Glutamatergic neuron (in vitro differentiated cells): ENCODE measurements at regions not wholly inside any gene's neighbourhood (a gene's known extent, or its start where the extent isn't known, plus 50 kb on each side); places are given as distances from the start of the nearest gene placed in this dataset.
"Not testable (repeated sequence)": the region's sequence is repeated elsewhere in the genome, so short reads cannot be mapped to it uniquely, and the experiment has no call there.

Source experiments
- DNase-seq: peaks from one replicate; pipeline ENCODE4 v3.0.0; 2022
- H3K27ac Mint-ChIP-seq: one replicate; pipeline ENCODE4 v1.8.0; 2020; ENCODE audit warnings: mild to moderate bottlenecking, mixed read lengths, inconsistent platforms; ENCODE audit not compliant: unreplicated experiment
- H3K27me3 Mint-ChIP-seq: one replicate; pipeline ENCODE4 v1.8.0; 2020; ENCODE audit warnings: mild to moderate bottlenecking, moderate library complexity, mixed read lengths, inconsistent platforms; ENCODE audit not compliant: unreplicated experiment
- H3K36me3 Mint-ChIP-seq: one replicate; pipeline ENCODE4 v1.8.0; 2020; ENCODE audit warnings: mild to moderate bottlenecking, mixed read lengths, inconsistent platforms; ENCODE audit not compliant: unreplicated experiment
- H3K4me1 Mint-ChIP-seq: one replicate; pipeline ENCODE4 v1.8.0; 2020; ENCODE audit warnings: mild to moderate bottlenecking, low read depth, mixed read lengths, inconsistent platforms; ENCODE audit not compliant: unreplicated experiment
- H3K4me3 Mint-ChIP-seq: one replicate; pipeline ENCODE4 v1.8.0; 2020; ENCODE audit warnings: mild to moderate bottlenecking, mixed read lengths, inconsistent platforms; ENCODE audit not compliant: unreplicated experiment
- H3K9me3 Mint-ChIP-seq: one replicate; pipeline ENCODE4 v1.8.0; 2020; ENCODE audit warnings: mild to moderate bottlenecking, moderate library complexity, mixed read lengths, inconsistent platforms; ENCODE audit not compliant: unreplicated experiment
- CTCF ChIP-seq: fragments of 200-600 bp; sonication (generic); IDR thresholded peaks from one replicate; pipeline ENCODE4 v1.5.0; 2021; ENCODE audit not compliant: partially characterized antibody, unreplicated experiment

GRCh38 chr5:62090953-62091352 is 215.1 kb upstream of the KIF2A start:
- H3K27me3 Mint-ChIP-seq, result peaks cover 1% of the 10 kb centered on the region
- no peak for TF ChIP-seq CTCF
- H3K36me3 Mint-ChIP-seq, result no peaks in the 10 kb centered on the region
- no peaks in the 10 kb centered on the region for H3K4me1 Mint-ChIP-seq
- H3K4me3 Mint-ChIP-seq, result no peak overlapping the region
- peaks cover 2% of the 10 kb centered on the region for H3K9me3 Mint-ChIP-seq
- no peak for DNase-seq
- H3K27ac Mint-ChIP-seq, result no peak overlapping the region

- no peaks in the 10 kb centered on the region for H3K36me3 Mint-ChIP-seq
Measured at GRCh38 chr5:62093411-62093810, 212.6 kb upstream of the KIF2A start.

GRCh38 chr5:62093976-62094375 is 212.0 kb upstream of the KIF2A start:
- peak; percentile 47 for DNase-seq
- Mint-ChIP-seq H3K4me3 (no peak overlapping the region), H3K36me3 (no peaks in the 10 kb centered on the region), H3K27ac (no peak overlapping the region), H3K4me1 (no peaks in the 10 kb centered on the region), H3K27me3 (peaks cover 1% of the 10 kb centered on the region), H3K9me3 (no peaks in the 10 kb centered on the region)
- no peak for TF ChIP-seq CTCF

More at GRCh38 chr5:62093411-62093810, 212.6 kb upstream of the KIF2A start:
- no peak for TF ChIP-seq CTCF
- no peak for DNase-seq
- Mint-ChIP-seq H3K4me1 (no peaks in the 10 kb centered on the region), H3K4me3 (no peak overlapping the region), H3K27me3 (peaks cover 1% of the 10 kb centered on the region), H3K27ac (no peak overlapping the region), H3K9me3 (no peaks in the 10 kb centered on the region)

GRCh38 chr5:62097361-62097760 is 208.6 kb upstream of the KIF2A start:
- H3K4me1 Mint-ChIP-seq, result no peaks in the 10 kb centered on the region
- H3K36me3 Mint-ChIP-seq, result no peaks in the 10 kb centered on the region
- no peaks in the 10 kb centered on the region for H3K9me3 Mint-ChIP-seq

GRCh38 chr5:62100201-62100600 is 205.8 kb upstream of the KIF2A start:
- no peak overlapping the region for H3K27ac Mint-ChIP-seq
- TF ChIP-seq CTCF, result no peak
- no peaks in the 10 kb centered on the region for H3K9me3 Mint-ChIP-seq
- no peak for DNase-seq
- no peaks in the 10 kb centered on the region for H3K36me3 Mint-ChIP-seq
- H3K4me1 Mint-ChIP-seq, result no peaks in the 10 kb centered on the region
- H3K4me3 Mint-ChIP-seq, result no peak overlapping the region
- no peaks in the 10 kb centered on the region for H3K27me3 Mint-ChIP-seq

More at GRCh38 chr5:62097361-62097760, 208.6 kb upstream of the KIF2A start:
- Mint-ChIP-seq H3K4me3 (no peak overlapping the region), H3K27me3 (no peaks in the 10 kb centered on the region), H3K27ac (no peak overlapping the region)
- TF ChIP-seq CTCF, result no peak
- no peak for DNase-seq

GRCh38 chr5:62103863-62104262 is 202.1 kb upstream of the KIF2A start:
- not testable (repeated sequence) for H3K36me3 Mint-ChIP-seq, H3K9me3 Mint-ChIP-seq, H3K27me3 Mint-ChIP-seq, H3K27ac Mint-ChIP-seq, H3K4me1 Mint-ChIP-seq, DNase-seq, H3K4me3 Mint-ChIP-seq
